HG03460 (cell line): ENCODE measurements at regions not wholly inside any gene's neighbourhood (a gene's known extent, or its start where the extent isn't known, plus 50 kb on each side); places are given as distances from the start of the nearest gene placed in this dataset.
"Not testable (repeated sequence)": the region's sequence is repeated elsewhere in the genome, so short reads cannot be mapped to it uniquely, and the experiment has no call there.

ENCODE experiments used
- ATAC-seq: cut with Tn5 transposase; IDR thresholded peaks from one replicate; pipeline ENCODE4 v1.9.1; 2021; ENCODE audit not compliant: unreplicated experiment

GRCh38 chr18:6569813-6570212, 155.1 kb upstream of the L3MBTL4 start:
- no peak for ATAC-seq

GRCh38 chr18:6570581-6571238, 156.0 kb upstream of the L3MBTL4 start:
- ATAC-seq = no peak

DNA sequence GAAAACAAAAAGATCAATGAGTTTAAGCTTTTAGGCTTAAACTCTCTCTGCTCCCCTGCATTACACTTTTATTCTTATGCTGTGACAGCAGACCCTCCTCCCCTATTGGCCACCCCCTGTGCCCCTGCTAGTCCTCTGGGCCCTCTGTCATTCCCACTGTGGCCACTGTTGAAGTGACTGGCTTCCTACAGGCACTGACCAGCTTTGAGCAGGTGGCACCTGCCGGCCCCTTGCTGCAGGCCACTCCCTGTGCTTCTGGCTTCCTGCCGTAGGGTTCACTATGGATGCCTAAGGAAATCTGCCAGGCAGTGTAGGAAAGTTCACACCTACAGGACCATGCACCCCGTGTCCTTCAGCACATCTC, 156.5 kb upstream of the L3MBTL4 start:
- no peak for ATAC-seq

DNA sequence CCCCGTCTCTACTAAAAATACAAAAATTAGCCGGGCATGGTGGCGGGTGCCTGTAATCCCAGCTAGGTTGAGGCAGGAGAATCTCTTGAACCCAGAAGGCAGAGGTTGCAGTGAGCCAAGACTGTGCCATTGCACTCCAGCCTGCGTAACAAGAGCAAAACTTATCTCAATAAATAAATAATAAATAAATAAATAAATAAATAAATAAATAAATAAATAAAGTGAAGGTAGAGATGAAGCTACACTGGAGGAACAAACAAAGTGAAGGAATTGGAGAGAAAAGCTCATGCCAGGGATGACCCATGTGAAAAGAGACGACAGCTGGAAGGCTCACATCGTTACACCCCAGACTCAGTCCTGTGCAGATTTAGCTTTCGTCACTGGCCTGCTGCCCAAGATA, 157.3 kb upstream of the ARHGAP28 start:
- ATAC-seq = not testable (repeated sequence)

- ATAC-seq = no peak
Observed at GRCh38 chr18:6574631-6575030, 154.9 kb upstream of the ARHGAP28 start.

GRCh38 chr18:6575908-6576307, 153.6 kb upstream of the ARHGAP28 start:
- no peak for ATAC-seq

GRCh38 chr18:6576718-6577375, 152.7 kb upstream of the ARHGAP28 start:
- ATAC-seq = no peak

DNA sequence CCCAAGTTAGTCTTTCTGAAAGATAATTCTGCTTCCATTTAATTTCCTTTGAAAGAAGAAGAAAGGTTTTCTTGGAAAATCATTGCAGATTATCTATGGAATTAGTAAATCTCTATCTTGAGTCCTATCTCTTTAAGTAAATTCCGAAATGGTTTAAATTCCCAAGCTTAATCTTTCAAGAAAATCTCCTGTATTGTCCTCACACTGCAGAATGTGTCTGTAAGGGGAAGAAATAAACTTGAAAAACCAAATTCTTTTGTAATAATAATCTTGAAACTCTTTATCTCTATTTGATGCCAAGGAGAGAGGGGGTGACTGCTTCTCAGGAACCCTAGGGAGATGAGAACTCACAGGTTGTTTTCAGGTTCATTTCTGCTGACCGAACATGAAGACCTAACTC, 150.8 kb upstream of the ARHGAP28 start:
- ATAC-seq = no peak

DNA sequence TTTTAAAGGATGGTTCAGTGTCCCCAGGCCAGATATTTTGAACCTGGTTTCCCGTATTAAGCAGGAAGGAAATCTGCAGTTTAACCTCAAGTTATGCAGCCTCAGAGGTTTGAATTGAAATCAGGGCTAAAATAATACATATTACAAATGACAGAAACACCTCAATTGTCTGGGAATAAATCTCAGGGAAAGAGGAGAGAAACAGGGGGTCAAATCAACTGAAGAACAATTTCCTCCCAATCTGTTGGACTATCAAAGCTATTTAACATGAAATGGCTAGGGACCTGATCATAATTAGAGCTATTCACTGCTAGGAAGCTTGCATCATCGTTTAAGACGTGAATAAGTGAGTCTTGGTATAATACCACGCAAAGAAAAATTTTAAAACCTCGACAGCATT, 150.0 kb upstream of the ARHGAP28 start:
- no peak for ATAC-seq

DNA sequence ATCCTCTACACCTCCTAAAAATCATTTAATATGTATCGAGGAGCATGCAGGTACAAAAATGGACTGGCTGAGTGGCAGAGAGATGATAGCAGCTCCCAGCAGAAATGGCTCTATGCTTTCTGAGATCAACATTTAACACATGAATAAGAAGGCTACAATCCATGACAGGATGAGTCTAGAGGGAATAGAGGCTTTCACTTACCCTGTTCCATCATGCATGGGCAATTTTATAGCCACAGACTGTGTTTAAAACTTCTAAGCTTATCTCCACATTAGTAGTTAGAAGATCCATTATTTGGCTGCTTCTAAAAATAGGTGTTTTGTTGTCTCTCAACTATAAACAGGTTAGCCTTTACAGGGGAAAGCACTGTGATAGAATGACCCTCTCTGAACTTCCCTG, 149.1 kb upstream of the ARHGAP28 start:
- no peak for ATAC-seq

DNA sequence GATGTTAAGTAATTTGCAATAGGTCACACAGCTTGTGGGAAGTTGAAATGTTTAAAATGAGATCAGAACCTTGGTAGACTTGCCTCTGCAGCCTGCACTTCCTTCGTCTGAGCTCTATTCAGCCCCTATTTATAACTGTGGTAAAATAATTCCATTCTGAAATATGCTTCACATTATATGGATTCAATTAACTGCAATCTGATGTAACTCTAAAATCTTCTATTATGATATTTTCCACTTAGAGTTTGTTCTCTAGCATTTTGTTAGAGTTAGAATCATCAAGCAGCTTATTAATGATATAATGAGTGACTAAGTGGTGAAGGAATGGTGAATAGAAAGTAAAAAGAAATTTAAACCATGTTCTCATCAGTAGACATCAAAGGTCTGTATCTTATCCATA, 139.6 kb upstream of the ARHGAP28 start:
- no peak for ATAC-seq

DNA sequence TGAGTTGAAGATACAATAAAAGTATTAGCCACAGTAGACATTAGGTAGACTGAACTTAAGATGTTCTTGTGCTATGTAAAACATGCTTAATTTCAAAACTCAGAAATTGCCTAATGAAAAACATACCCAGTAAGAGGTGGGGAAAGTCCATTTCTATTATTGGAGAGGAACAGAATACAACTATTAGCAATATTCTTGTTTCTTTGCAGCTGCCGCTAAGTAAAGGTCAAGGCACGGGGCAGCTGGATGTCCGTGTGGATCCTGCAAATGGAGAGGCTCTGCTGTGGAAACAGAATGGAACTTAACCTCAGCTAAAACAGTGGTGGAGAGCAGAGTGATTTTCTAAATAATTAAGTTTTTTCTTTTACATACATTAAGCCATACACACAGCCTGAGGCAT, 139.2 kb upstream of the ARHGAP28 start:
- ATAC-seq = no peak

DNA sequence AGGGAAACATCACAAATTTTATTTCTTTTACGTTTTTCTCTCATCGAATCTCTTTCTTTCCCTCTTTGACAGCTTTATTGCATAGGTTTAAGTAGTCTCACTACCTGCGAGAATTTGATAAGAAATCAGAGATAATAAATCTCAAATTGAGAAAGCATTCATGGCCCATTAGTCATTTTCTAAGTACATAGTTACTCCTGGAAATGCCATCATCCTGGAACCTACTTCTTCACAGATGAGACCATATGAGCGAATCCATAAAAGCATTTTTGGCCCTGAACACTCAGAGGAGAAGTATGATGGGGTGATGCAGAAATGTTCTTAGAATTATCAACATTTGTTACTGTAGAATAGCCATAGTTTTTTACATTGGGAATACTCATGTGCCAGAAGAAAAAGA, 138.0 kb upstream of the ARHGAP28 start:
- ATAC-seq = no peak

GRCh38 chr18:6592522-6592921, 137.0 kb upstream of the ARHGAP28 start:
- ATAC-seq = no peak

GRCh38 chr18:6593142-6593885, 136.2 kb upstream of the ARHGAP28 start:
- no peak for ATAC-seq

- no peak for ATAC-seq
Observed at GRCh38 chr18:6595666-6596065, 133.8 kb upstream of the ARHGAP28 start.

- no peak for ATAC-seq
Observed at GRCh38 chr18:6598657-6599056, 130.9 kb upstream of the ARHGAP28 start.

- ATAC-seq = no peak
Observed at GRCh38 chr18:6600667-6601167, 128.8 kb upstream of the ARHGAP28 start.

DNA sequence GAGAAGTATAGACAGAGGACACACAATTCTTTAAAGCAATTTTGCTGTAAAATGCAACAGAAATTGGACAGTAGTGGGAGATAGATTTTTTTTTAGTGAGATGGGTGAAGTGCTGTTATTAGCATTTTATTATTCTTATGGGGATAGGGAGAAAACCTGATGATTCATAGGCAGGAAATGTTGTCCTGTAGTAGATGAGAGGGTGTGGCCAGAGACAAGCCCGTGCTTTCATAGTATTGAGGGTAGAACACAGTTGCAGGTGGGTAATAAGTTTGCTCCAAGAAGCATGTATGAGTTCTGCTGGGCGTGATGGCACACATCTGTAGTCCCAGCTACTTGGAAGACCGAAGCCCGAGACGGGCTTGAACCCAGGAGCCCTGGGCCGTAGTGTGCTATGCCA, 128.3 kb upstream of the ARHGAP28 start:
- ATAC-seq = no peak

- no peak for ATAC-seq
Observed at GRCh38 chr18:6602365-6602764, 127.2 kb upstream of the ARHGAP28 start.

DNA sequence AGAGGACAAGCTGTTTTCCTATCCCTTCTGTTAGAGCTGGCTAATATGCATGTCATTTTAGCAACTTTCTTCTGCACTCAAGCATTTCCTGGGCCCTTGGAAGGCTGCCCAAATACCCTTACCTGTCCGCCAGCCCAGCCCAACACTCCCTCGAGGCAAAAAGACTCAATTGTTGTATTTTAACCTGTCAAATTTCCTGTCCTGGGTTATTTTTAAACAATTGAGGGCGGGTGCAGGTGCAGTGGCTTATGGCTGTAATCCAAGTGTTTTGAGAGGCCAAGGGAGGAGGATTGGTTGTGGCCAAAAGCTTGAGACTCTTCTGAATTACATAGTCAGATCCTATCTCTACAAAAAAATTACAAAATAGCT, 125.0 kb upstream of the ARHGAP28 start:
- no peak for ATAC-seq
